ENCODE measurements at regions not wholly inside any gene's neighbourhood (a gene's known extent, or its start where the extent isn't known, plus 50 kb on each side); places are given as distances from the start of the nearest gene placed in this dataset.

- intact Hi-C loops (cut with DNase I; ENCODE audit: low total_unique reads) = no loop called here
- WGBS, 5 donors = 75 to 92% (median 79%) methylated on average over 1 of the region's 1 CpG
- Histone ChIP-seq H3K27me3 (no peaks in the 10 kb centered on the region), H3K9me3 (no peaks in the 10 kb centered on the region), H3K4me1 (no peaks in the 10 kb centered on the region), H3K4me3 (no peak overlapping the region), H3K27ac (peak overlapping the region in 2 of 5 donors; percentile 33 to 39), H3K36me3 (no peaks in the 10 kb centered on the region)
- no peak for DNase-seq
- no peak for TF ChIP-seq POLR2A (IDR thresholded peaks at IDR 0.05)
- TF ChIP-seq EP300 (IDR thresholded peaks at IDR 0.05) = no peak
Observed at GRCh38 chr20:40572251-40572650, 116.8 kb downstream of the MAFB start.

GRCh38 chr20:40571639-40572038 lies 117.4 kb downstream of the MAFB start:
- Histone ChIP-seq H3K27ac (peak overlapping the region in 2 of 5 donors; percentile 33 to 39), H3K4me1 (no peaks in the 10 kb centered on the region), H3K27me3 (no peaks in the 10 kb centered on the region), H3K9me3 (no peaks in the 10 kb centered on the region), H3K4me3 (no peak overlapping the region), H3K36me3 (no peaks in the 10 kb centered on the region)
- DNase-seq = no peak
- intact Hi-C loops (cut with DNase I; ENCODE audit: low total_unique reads) = no loop called here
- WGBS, 5 donors = 78 to 85% (median 79%) methylated on average over 1 of the region's 1 CpG
- TF ChIP-seq EP300 (IDR thresholded peaks at IDR 0.05) = no peak
- no peak for TF ChIP-seq POLR2A (IDR thresholded peaks at IDR 0.05)
- TF ChIP-seq CTCF (IDR thresholded peaks at IDR 0.05) = no peak
- TF ChIP-seq POLR2AphosphoS5 (IDR thresholded peaks at IDR 0.05) = no peak

- H3K36me3 ChIP-seq = no peaks in the 10 kb centered on the region
- no peak for DNase-seq
- 71 to 87% (median 76%) methylated on average over 3 of the region's 3 CpGs for WGBS, 5 donors
- no peak overlapping the region for H3K27ac ChIP-seq
- H3K9me3 ChIP-seq = no peaks in the 10 kb centered on the region
- no peak overlapping the region for H3K4me3 ChIP-seq
- peaks cover 0 to 22% (median 11%) of the 10 kb centered on the region in 4 donors for H3K4me1 ChIP-seq
- H3K27me3 ChIP-seq = no peaks in the 10 kb centered on the region
- intact Hi-C loops (cut with DNase I; ENCODE audit: low total_unique reads) = no loop called here
- TF ChIP-seq EP300 (IDR thresholded peaks at IDR 0.05) (no peak), POLR2A (IDR thresholded peaks at IDR 0.05) (no peak), CTCF (IDR thresholded peaks at IDR 0.05) (no peak), POLR2AphosphoS5 (IDR thresholded peaks at IDR 0.05) (no peak)
Observed at GRCh38 chr20:40568200-40568599, 120.8 kb downstream of the MAFB start.

GRCh38 chr20:40565682-40566040 lies 123.4 kb downstream of the MAFB start:
- Histone ChIP-seq H3K4me3 (no peak overlapping the region), H3K9me3 (no peaks in the 10 kb centered on the region), H3K4me1 (peaks cover 0 to 32% (median 11%) of the 10 kb centered on the region in 4 donors), H3K36me3 (no peaks in the 10 kb centered on the region), H3K27ac (no peak overlapping the region), H3K27me3 (no peaks in the 10 kb centered on the region)
- WGBS, 5 donors = 60 to 88% (median 77%) methylated on average over 1 of the region's 1 CpG
- TF ChIP-seq POLR2AphosphoS5 (IDR thresholded peaks at IDR 0.05) (no peak), POLR2A (IDR thresholded peaks at IDR 0.05) (no peak), CTCF (IDR thresholded peaks at IDR 0.05) (no peak), EP300 (IDR thresholded peaks at IDR 0.05) (no peak)
- no peak for DNase-seq
- intact Hi-C loops (cut with DNase I; ENCODE audit: low total_unique reads) = no loop called here

GRCh38 chr20:40565001-40565681 lies 123.9 kb downstream of the MAFB start:
- intact Hi-C loops (cut with DNase I; ENCODE audit: low total_unique reads) = no loop called here
- Histone ChIP-seq H3K4me3 (no peak overlapping the region), H3K36me3 (no peaks in the 10 kb centered on the region), H3K4me1 (peaks cover 0 to 32% (median 11%) of the 10 kb centered on the region in 4 donors), H3K27ac (no peak overlapping the region), H3K27me3 (no peaks in the 10 kb centered on the region), H3K9me3 (no peaks in the 10 kb centered on the region)
- DNase-seq = peak in 1 of 2 donors; percentile 58
- WGBS, 5 donors = 57 to 82% (median 71%) methylated on average over 6 of the region's 6 CpGs
- no peak for TF ChIP-seq POLR2A (IDR thresholded peaks at IDR 0.05)
- TF ChIP-seq POLR2AphosphoS5 (IDR thresholded peaks at IDR 0.05) = peak in 1 of 3 donors; percentile 52
- TF ChIP-seq CTCF (IDR thresholded peaks at IDR 0.05) = no peak
- TF ChIP-seq EP300 (IDR thresholded peaks at IDR 0.05) = no peak

Measured in stomach (tissue), 8 donors.